ENCODE measurements at regions not wholly inside any gene's neighbourhood (a gene's known extent, or its start where the extent isn't known, plus 50 kb on each side); places are given as distances from the start of the nearest gene placed in this dataset.

DNA sequence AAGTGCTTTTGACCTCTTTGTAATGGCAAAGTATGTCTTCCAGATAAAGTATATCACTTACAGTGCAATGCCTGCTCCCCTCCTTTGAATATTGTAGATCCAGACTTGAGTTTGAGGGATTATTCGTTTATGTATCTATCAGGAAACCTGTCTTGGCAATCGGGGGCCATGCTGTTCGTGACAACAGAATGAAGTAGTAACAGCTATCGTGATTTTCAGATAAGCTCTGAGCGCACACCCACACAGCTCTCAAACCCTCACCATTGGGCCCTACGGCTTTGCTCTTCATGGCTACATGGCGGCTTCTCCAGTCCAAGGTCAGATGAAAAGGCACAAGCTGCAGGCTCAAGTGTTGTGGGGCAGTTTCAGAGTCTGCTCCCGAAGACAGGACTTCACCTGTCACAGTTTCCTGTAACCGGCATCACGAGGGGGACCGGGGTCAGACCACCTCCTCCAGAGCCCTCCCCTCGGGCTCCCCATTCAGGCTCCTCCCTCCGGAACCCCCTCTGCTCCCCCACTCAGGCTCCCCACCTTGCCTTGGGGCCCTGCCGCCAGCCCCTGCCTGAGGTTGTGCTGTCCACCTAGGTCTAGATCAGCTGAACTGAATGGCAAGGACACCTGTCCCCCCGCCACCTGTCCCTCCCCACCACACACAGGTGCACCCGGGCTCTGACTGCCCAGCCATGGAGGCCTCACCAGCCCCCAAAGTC lies 292.5 kb upstream of the SALL3 start:
- no peak overlapping the region for H2BK15ac ChIP-seq (ENCODE audit: low read depth, poor library complexity, severe bottlenecking)
- WGBS = 84% methylated on average over 16 of the region's 16 CpGs
- H3K9ac ChIP-seq (ENCODE audit: low read length) = no peak overlapping the region
- no peak overlapping the region for H3K27ac ChIP-seq (ENCODE audit: low read length, poor library complexity, severe bottlenecking)
- H3K79me1 ChIP-seq (replicated peaks; ENCODE audit: low read length, poor library complexity, severe bottlenecking) = no peaks in the 10 kb centered on the region
- H2BK120ac ChIP-seq (ENCODE audit: low read depth, low read length) = no peak overlapping the region
- H3K4me3 ChIP-seq (ENCODE audit: insufficient read depth in 1 of 2, low read depth in 1 of 2, low read length in 2 of 2) = no peak overlapping the region
- no peak overlapping the region for H2AK5ac ChIP-seq (ENCODE audit: low read length, severe bottlenecking)
- no peak overlapping the region for H4K8ac ChIP-seq (ENCODE audit: low read length)
- H2BK12ac ChIP-seq (ENCODE audit: low read length in 2 of 2) = no peak overlapping the region
- no peak overlapping the region for H3K18ac ChIP-seq (ENCODE audit: low read depth in 1 of 2, low read length in 2 of 2)
- H2AFZ ChIP-seq (ENCODE audit: low read depth, low read length) = no peak overlapping the region
- no peak overlapping the region for H3K4me2 ChIP-seq (ENCODE audit: low read length, poor library complexity, severe bottlenecking)
- no peak overlapping the region for H3K4ac ChIP-seq (ENCODE audit: low read depth in 1 of 2, low read length in 2 of 2)
- no peaks in the 10 kb centered on the region for H3K9me3 ChIP-seq (ENCODE audit: control insufficient read depth, low read length)
- no peak overlapping the region for H4K91ac ChIP-seq (ENCODE audit: low read length)
- H3K23ac ChIP-seq (ENCODE audit: low read length in 2 of 2) = no peak overlapping the region
- H3K27me3 ChIP-seq (ENCODE audit: control insufficient read depth in 1 of 2, insufficient read depth in 1 of 2, low read length in 2 of 2) = no peaks in the 10 kb centered on the region
- H2BK5ac ChIP-seq (ENCODE audit: low read depth, low read length, poor library complexity, severe bottlenecking) = no peak overlapping the region
- H3K14ac ChIP-seq (ENCODE audit: low read length in 2 of 2) = no peak overlapping the region
- DNase-seq = no peak
- no peaks in the 10 kb centered on the region for H3K36me3 ChIP-seq (ENCODE audit: control insufficient read depth in 1 of 2, insufficient read depth in 2 of 2, low read depth in 1 of 2, low read length in 2 of 2)
- no peaks in the 10 kb centered on the region for H3K4me1 ChIP-seq (ENCODE audit: control insufficient read depth, insufficient read depth, low read depth, low read length)

DNA sequence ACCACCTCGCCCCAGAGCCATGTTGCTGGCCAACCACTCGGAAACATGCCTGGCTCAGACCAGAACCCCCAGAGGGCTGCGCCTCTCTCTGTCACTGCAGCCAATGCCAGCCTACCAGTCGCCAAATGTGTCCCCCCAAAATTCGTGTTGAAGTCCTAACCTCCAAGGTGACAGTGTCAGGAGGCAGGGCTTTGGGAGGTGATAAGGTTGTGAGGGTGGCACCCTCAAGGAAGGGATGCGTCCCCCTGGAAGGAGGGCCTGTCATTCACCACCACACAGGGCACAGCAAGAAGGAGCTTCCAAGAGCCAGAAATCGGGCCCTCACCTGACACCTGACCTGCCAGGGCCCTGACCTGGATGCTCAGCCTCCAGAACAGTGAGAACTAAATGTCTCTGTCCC lies 291.9 kb upstream of the SALL3 start:
- no peak overlapping the region for H3K14ac ChIP-seq (ENCODE audit: low read length in 2 of 2)
- no peaks in the 10 kb centered on the region for H3K79me1 ChIP-seq (replicated peaks; ENCODE audit: low read length, poor library complexity, severe bottlenecking)
- H2AFZ ChIP-seq (ENCODE audit: low read depth, low read length) = no peak overlapping the region
- no peak overlapping the region for H4K8ac ChIP-seq (ENCODE audit: low read length)
- no peaks in the 10 kb centered on the region for H3K9me3 ChIP-seq (ENCODE audit: control insufficient read depth, low read length)
- H3K4me2 ChIP-seq (ENCODE audit: low read length, poor library complexity, severe bottlenecking) = no peak overlapping the region
- H3K27ac ChIP-seq (ENCODE audit: low read length, poor library complexity, severe bottlenecking) = no peak overlapping the region
- 69% methylated on average over 6 of the region's 7 CpGs for WGBS
- no peaks in the 10 kb centered on the region for H3K4me1 ChIP-seq (ENCODE audit: control insufficient read depth, insufficient read depth, low read depth, low read length)
- no peaks in the 10 kb centered on the region for H3K27me3 ChIP-seq (ENCODE audit: control insufficient read depth in 1 of 2, insufficient read depth in 1 of 2, low read length in 2 of 2)
- H3K4me3 ChIP-seq (ENCODE audit: insufficient read depth in 1 of 2, low read depth in 1 of 2, low read length in 2 of 2) = no peak overlapping the region
- no peak overlapping the region for H4K91ac ChIP-seq (ENCODE audit: low read length)
- no peaks in the 10 kb centered on the region for H3K36me3 ChIP-seq (ENCODE audit: control insufficient read depth in 1 of 2, insufficient read depth in 2 of 2, low read depth in 1 of 2, low read length in 2 of 2)
- H2BK5ac ChIP-seq (ENCODE audit: low read depth, low read length, poor library complexity, severe bottlenecking) = no peak overlapping the region
- no peak overlapping the region for H2BK12ac ChIP-seq (ENCODE audit: low read length in 2 of 2)
- H2BK120ac ChIP-seq (ENCODE audit: low read depth, low read length) = no peak overlapping the region
- no peak overlapping the region for H2AK5ac ChIP-seq (ENCODE audit: low read length, severe bottlenecking)
- no peak overlapping the region for H2BK15ac ChIP-seq (ENCODE audit: low read depth, poor library complexity, severe bottlenecking)
- no peak overlapping the region for H3K9ac ChIP-seq (ENCODE audit: low read length)
- no peak overlapping the region for H3K23ac ChIP-seq (ENCODE audit: low read length in 2 of 2)
- H3K4ac ChIP-seq (ENCODE audit: low read depth in 1 of 2, low read length in 2 of 2) = no peak overlapping the region
- DNase-seq = no peak
- no peak overlapping the region for H3K18ac ChIP-seq (ENCODE audit: low read depth in 1 of 2, low read length in 2 of 2)

DNA sequence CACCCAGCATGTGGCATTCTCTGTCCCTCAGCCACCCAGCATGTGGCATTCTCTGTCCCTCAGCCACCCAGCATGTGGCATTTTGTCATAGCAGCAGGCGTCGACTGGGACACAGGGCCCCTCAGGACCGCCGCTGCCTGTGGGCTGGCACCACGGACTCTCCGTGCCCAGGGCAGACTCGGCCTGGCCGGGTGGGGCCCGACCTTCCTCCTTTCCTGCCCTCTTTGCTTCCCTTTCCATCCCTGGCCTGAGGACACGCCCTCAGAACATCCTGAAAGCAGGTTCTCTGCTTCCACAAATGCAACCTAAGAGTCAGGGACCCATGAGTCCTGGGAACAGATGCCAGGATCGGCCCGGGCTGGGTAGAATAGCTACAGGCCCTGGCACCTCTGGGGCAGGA lies 291.4 kb upstream of the SALL3 start:
- WGBS = 69% methylated on average over 12 of the region's 12 CpGs

DNA sequence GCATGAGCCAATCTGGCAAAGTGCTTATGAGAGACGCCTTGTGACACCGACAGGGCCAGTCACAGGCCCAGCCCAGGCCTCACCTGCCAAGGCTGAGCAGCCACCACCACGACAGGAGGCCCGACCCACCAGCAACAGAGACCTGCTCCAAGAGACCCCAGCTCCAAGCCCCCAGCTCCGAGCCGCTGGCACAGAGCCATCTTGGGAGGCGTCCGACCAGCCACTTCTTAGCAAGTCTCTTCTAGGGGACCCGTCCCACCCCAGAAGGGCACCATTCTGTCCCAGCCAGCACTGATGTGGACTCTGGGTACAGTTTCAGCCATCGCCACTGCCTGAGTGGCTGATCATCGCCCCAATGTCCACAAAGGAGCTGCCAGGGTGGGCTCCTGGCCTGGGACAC lies 290.7 kb upstream of the SALL3 start:
- H3K4me1 ChIP-seq (ENCODE audit: control insufficient read depth, insufficient read depth, low read depth, low read length) = no peaks in the 10 kb centered on the region
- no peak overlapping the region for H2BK5ac ChIP-seq (ENCODE audit: low read depth, low read length, poor library complexity, severe bottlenecking)
- no peak overlapping the region for H3K4ac ChIP-seq (ENCODE audit: low read depth in 1 of 2, low read length in 2 of 2)
- H4K91ac ChIP-seq (ENCODE audit: low read length) = no peak overlapping the region
- no peak overlapping the region for H3K18ac ChIP-seq (ENCODE audit: low read depth in 1 of 2, low read length in 2 of 2)
- H2BK15ac ChIP-seq (ENCODE audit: low read depth, poor library complexity, severe bottlenecking) = no peak overlapping the region
- no peak overlapping the region for H2AK5ac ChIP-seq (ENCODE audit: low read length, severe bottlenecking)
- no peak for DNase-seq
- no peak overlapping the region for H2AFZ ChIP-seq (ENCODE audit: low read depth, low read length)
- 85% methylated on average over 11 of the region's 11 CpGs for WGBS
- H3K27me3 ChIP-seq (ENCODE audit: control insufficient read depth in 1 of 2, insufficient read depth in 1 of 2, low read length in 2 of 2) = no peaks in the 10 kb centered on the region
- H4K8ac ChIP-seq (ENCODE audit: low read length) = no peak overlapping the region
- no peak overlapping the region for H3K27ac ChIP-seq (ENCODE audit: low read length, poor library complexity, severe bottlenecking)
- H3K14ac ChIP-seq (ENCODE audit: low read length in 2 of 2) = no peak overlapping the region
- H3K36me3 ChIP-seq (ENCODE audit: control insufficient read depth in 1 of 2, insufficient read depth in 2 of 2, low read depth in 1 of 2, low read length in 2 of 2) = no peaks in the 10 kb centered on the region
- no peak overlapping the region for H3K23ac ChIP-seq (ENCODE audit: low read length in 2 of 2)
- H2BK120ac ChIP-seq (ENCODE audit: low read depth, low read length) = no peak overlapping the region
- H2BK12ac ChIP-seq (ENCODE audit: low read length in 2 of 2) = no peak overlapping the region
- H3K4me3 ChIP-seq (ENCODE audit: insufficient read depth in 1 of 2, low read depth in 1 of 2, low read length in 2 of 2) = no peak overlapping the region
- H3K9ac ChIP-seq (ENCODE audit: low read length) = no peak overlapping the region
- H3K79me1 ChIP-seq (replicated peaks; ENCODE audit: low read length, poor library complexity, severe bottlenecking) = no peaks in the 10 kb centered on the region
- H3K9me3 ChIP-seq (ENCODE audit: control insufficient read depth, low read length) = no peaks in the 10 kb centered on the region
- H3K4me2 ChIP-seq (ENCODE audit: low read length, poor library complexity, severe bottlenecking) = no peak overlapping the region

More for the DNA sequence above, 291.4 kb upstream of the SALL3 start:
- H3K79me1 ChIP-seq (replicated peaks; ENCODE audit: low read length, poor library complexity, severe bottlenecking) = no peaks in the 10 kb centered on the region
- H3K4ac ChIP-seq (ENCODE audit: low read depth in 1 of 2, low read length in 2 of 2) = no peak overlapping the region
- H2BK5ac ChIP-seq (ENCODE audit: low read depth, low read length, poor library complexity, severe bottlenecking) = no peak overlapping the region
- no peak overlapping the region for H2BK15ac ChIP-seq (ENCODE audit: low read depth, poor library complexity, severe bottlenecking)
- no peak overlapping the region for H2BK12ac ChIP-seq (ENCODE audit: low read length in 2 of 2)
- no peaks in the 10 kb centered on the region for H3K36me3 ChIP-seq (ENCODE audit: control insufficient read depth in 1 of 2, insufficient read depth in 2 of 2, low read depth in 1 of 2, low read length in 2 of 2)
- no peak overlapping the region for H2AFZ ChIP-seq (ENCODE audit: low read depth, low read length)
- H3K9me3 ChIP-seq (ENCODE audit: control insufficient read depth, low read length) = no peaks in the 10 kb centered on the region
- no peak overlapping the region for H3K27ac ChIP-seq (ENCODE audit: low read length, poor library complexity, severe bottlenecking)
- no peak overlapping the region for H2AK5ac ChIP-seq (ENCODE audit: low read length, severe bottlenecking)
- H3K4me2 ChIP-seq (ENCODE audit: low read length, poor library complexity, severe bottlenecking) = no peak overlapping the region
- H4K91ac ChIP-seq (ENCODE audit: low read length) = no peak overlapping the region
- DNase-seq = no peak
- H2BK120ac ChIP-seq (ENCODE audit: low read depth, low read length) = no peak overlapping the region
- no peaks in the 10 kb centered on the region for H3K4me1 ChIP-seq (ENCODE audit: control insufficient read depth, insufficient read depth, low read depth, low read length)
- H3K9ac ChIP-seq (ENCODE audit: low read length) = no peak overlapping the region
- no peak overlapping the region for H3K23ac ChIP-seq (ENCODE audit: low read length in 2 of 2)
- H3K18ac ChIP-seq (ENCODE audit: low read depth in 1 of 2, low read length in 2 of 2) = no peak overlapping the region
- H3K27me3 ChIP-seq (ENCODE audit: control insufficient read depth in 1 of 2, insufficient read depth in 1 of 2, low read length in 2 of 2) = no peaks in the 10 kb centered on the region
- no peak overlapping the region for H3K4me3 ChIP-seq (ENCODE audit: insufficient read depth in 1 of 2, low read depth in 1 of 2, low read length in 2 of 2)
- no peak overlapping the region for H4K8ac ChIP-seq (ENCODE audit: low read length)
- H3K14ac ChIP-seq (ENCODE audit: low read length in 2 of 2) = no peak overlapping the region

Measured in mesenchymal stem cell (in vitro differentiated cells and primary cell).